Vagina (tissue), 2 donors: ENCODE measurements at regions not wholly inside any gene's neighbourhood (a gene's known extent, or its start where the extent isn't known, plus 50 kb on each side); places are given as distances from the start of the nearest gene placed in this dataset.

Experiments used
- DNase-seq, 2 donors: peaks; one replicate each; pipeline ENCODE4 v3.0.0-alpha.2; 2017; ENCODE audit errors: extremely low spot score in 2 of 2
- H3K27ac ChIP-seq: fragments of 200-600 bp; sonication (generic); one replicate; pipeline ENCODE4 v1.5.1; 2019
- H3K27me3 ChIP-seq: fragments of 200-600 bp; sonication (generic); one replicate; pipeline ENCODE4 v1.5.1; 2019
- H3K36me3 ChIP-seq, 2 donors: fragments of 200-600 bp; sonication (generic); one replicate each; pipeline ENCODE4 v1.5.1; 2017 to 2019
- H3K4me1 ChIP-seq: fragments of 200-600 bp; sonication (generic); one replicate; pipeline ENCODE4 v1.5.1; 2019
- H3K4me3 ChIP-seq, 2 donors: fragments of 200-600 bp; sonication (generic); 1 replicate in 1 of 2; 2 replicates in 1 of 2; pipeline ENCODE4 v1.5.1; 2016 to 2019
- H3K9me3 ChIP-seq: fragments of 200-600 bp; sonication (generic); one replicate; pipeline ENCODE4 v1.5.1; 2019
- CTCF ChIP-seq, 3 experiments: fragments of 450-650 bp in 2 of 3; fragments of 200-600 bp in 1 of 3; sonication (generic) in 1 of 3; IDR thresholded peaks; one replicate each; pipeline ENCODE4 v1.5.1; 2017 to 2019; ENCODE audit warnings: antibody characterized with exemption in 3 of 3, mild to moderate bottlenecking in 2 of 3, moderate library complexity in 2 of 3
- POLR2A ChIP-seq, 2 donors: fragments of 450-650 bp; IDR thresholded peaks; one replicate each; pipeline ENCODE4 v1.6.1; 2017; ENCODE audit warnings: antibody characterized with exemption in 2 of 2, mild to moderate bottlenecking in 2 of 2, moderate library complexity in 2 of 2
- POLR2AphosphoS5 ChIP-seq, 2 donors: sonication (generic); formaldehyde crosslinking; IDR thresholded peaks; one replicate each; pipeline ENCODE4 v1.9.0; 2017; ENCODE audit warnings: antibody characterized with exemption in 2 of 2, mild to moderate bottlenecking in 2 of 2, low read depth in 1 of 2; ENCODE audit not compliant: insufficient read depth in 1 of 2
- intact Hi-C: fragments of 100-400 bp; cut with DNase I; formaldehyde crosslinking; loops from one replicate; pipeline ENCODE4 v1.15.1; 2023

- no peaks in the 10 kb centered on the region for H3K27me3 ChIP-seq
- H3K27ac ChIP-seq, result no peak overlapping the region
- peak in 1 of 2 donors; percentile 70 for DNase-seq
- TF ChIP-seq POLR2AphosphoS5 (IDR thresholded peaks at IDR 0.05; ENCODE audit: insufficient read depth in 1 of 2, low read depth in 1 of 2), result peak in 1 of 2 donors; percentile 50
- no peak for TF ChIP-seq CTCF (IDR thresholded peaks at IDR 0.05)
- no peaks in the 10 kb centered on the region for H3K4me1 ChIP-seq
- H3K9me3 ChIP-seq, result no peaks in the 10 kb centered on the region
- intact Hi-C loops, result no loop called here
- H3K36me3 ChIP-seq, result no peaks in the 10 kb centered on the region
- H3K4me3 ChIP-seq, result no peak overlapping the region
Measured at GRCh38 chr2:65630643-65631042, 198.2 kb upstream of the SPRED2 start.

- Histone ChIP-seq H3K4me3 (no peak overlapping the region), H3K9me3 (no peaks in the 10 kb centered on the region), H3K36me3 (no peaks in the 10 kb centered on the region), H3K4me1 (no peaks in the 10 kb centered on the region), H3K27me3 (no peaks in the 10 kb centered on the region), H3K27ac (no peak overlapping the region)
- intact Hi-C loops, result no loop called here
- no peak for TF ChIP-seq CTCF (IDR thresholded peaks at IDR 0.05)
- no peak for TF ChIP-seq POLR2A (IDR thresholded peaks at IDR 0.05)
- TF ChIP-seq POLR2AphosphoS5 (IDR thresholded peaks at IDR 0.05; ENCODE audit: insufficient read depth in 1 of 2, low read depth in 1 of 2), result no peak
- DNase-seq, result peak in 1 of 2 donors; percentile 40
Measured at GRCh38 chr2:65628156-65628555, 195.8 kb upstream of the SPRED2 start.

GRCh38 chr2:65626831-65627230, 194.4 kb upstream of the SPRED2 start:
- Histone ChIP-seq H3K27ac (no peak overlapping the region), H3K4me3 (no peak overlapping the region), H3K9me3 (no peaks in the 10 kb centered on the region), H3K27me3 (no peaks in the 10 kb centered on the region), H3K4me1 (no peaks in the 10 kb centered on the region), H3K36me3 (no peaks in the 10 kb centered on the region)
- DNase-seq, result no peak
- intact Hi-C loops, result no loop called here
- no peak for TF ChIP-seq POLR2A (IDR thresholded peaks at IDR 0.05)
- no peak for TF ChIP-seq CTCF (IDR thresholded peaks at IDR 0.05)
- TF ChIP-seq POLR2AphosphoS5 (IDR thresholded peaks at IDR 0.05; ENCODE audit: insufficient read depth in 1 of 2, low read depth in 1 of 2), result no peak

GRCh38 chr2:65625982-65626381, 193.6 kb upstream of the SPRED2 start:
- no peak overlapping the region for H3K27ac ChIP-seq
- H3K4me3 ChIP-seq, result no peak overlapping the region
- intact Hi-C loops, result no loop called here
- no peaks in the 10 kb centered on the region for H3K36me3 ChIP-seq
- no peak for DNase-seq
- TF ChIP-seq POLR2AphosphoS5 (IDR thresholded peaks at IDR 0.05; ENCODE audit: insufficient read depth in 1 of 2, low read depth in 1 of 2), result no peak
- TF ChIP-seq POLR2A (IDR thresholded peaks at IDR 0.05), result no peak
- TF ChIP-seq CTCF (IDR thresholded peaks at IDR 0.05), result no peak
- H3K27me3 ChIP-seq, result no peaks in the 10 kb centered on the region
- no peaks in the 10 kb centered on the region for H3K9me3 ChIP-seq
- H3K4me1 ChIP-seq, result no peaks in the 10 kb centered on the region

- H3K4me1 ChIP-seq, result no peaks in the 10 kb centered on the region
- H3K9me3 ChIP-seq, result no peaks in the 10 kb centered on the region
- H3K27me3 ChIP-seq, result no peaks in the 10 kb centered on the region
- H3K36me3 ChIP-seq, result no peaks in the 10 kb centered on the region
- H3K27ac ChIP-seq, result no peak overlapping the region
- no peak overlapping the region for H3K4me3 ChIP-seq
- DNase-seq, result peak; percentile 37 to 52
- TF ChIP-seq POLR2AphosphoS5 (IDR thresholded peaks at IDR 0.05; ENCODE audit: insufficient read depth in 1 of 2, low read depth in 1 of 2) (no peak), POLR2A (IDR thresholded peaks at IDR 0.05) (no peak), CTCF (IDR thresholded peaks at IDR 0.05) (no peak)
- intact Hi-C loops, result no loop called here
Measured at GRCh38 chr2:65622951-65623535, 190.6 kb upstream of the SPRED2 start.
